ENCODE measurements at regions not wholly inside any gene's neighbourhood (a gene's known extent, or its start where the extent isn't known, plus 50 kb on each side); places are given as distances from the start of the nearest gene placed in this dataset.

DNA sequence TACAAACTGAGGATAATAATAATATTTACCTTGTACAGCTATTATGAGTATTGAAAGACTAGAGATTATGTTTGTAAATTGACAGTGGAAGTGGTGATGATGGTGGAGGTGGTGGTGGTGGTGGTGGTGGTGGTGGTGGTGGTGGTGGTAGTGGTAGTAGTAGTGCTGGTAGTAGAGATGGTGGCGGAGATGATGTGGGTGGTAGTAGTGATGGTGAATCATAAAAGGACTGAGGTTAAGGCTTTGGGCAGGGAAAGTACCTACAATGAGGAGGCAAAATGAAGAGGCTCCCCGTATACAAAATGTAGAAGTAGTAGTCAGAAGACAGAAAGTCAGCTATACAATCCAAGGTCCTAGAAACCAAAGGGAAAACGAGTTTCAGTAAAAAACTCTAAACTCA lies 214.1 kb downstream of the BCOR start:
- FAIRE-seq = no peak
- H3K27ac ChIP-seq = no peak overlapping the region
- TF ChIP-seq, protein P1, sequence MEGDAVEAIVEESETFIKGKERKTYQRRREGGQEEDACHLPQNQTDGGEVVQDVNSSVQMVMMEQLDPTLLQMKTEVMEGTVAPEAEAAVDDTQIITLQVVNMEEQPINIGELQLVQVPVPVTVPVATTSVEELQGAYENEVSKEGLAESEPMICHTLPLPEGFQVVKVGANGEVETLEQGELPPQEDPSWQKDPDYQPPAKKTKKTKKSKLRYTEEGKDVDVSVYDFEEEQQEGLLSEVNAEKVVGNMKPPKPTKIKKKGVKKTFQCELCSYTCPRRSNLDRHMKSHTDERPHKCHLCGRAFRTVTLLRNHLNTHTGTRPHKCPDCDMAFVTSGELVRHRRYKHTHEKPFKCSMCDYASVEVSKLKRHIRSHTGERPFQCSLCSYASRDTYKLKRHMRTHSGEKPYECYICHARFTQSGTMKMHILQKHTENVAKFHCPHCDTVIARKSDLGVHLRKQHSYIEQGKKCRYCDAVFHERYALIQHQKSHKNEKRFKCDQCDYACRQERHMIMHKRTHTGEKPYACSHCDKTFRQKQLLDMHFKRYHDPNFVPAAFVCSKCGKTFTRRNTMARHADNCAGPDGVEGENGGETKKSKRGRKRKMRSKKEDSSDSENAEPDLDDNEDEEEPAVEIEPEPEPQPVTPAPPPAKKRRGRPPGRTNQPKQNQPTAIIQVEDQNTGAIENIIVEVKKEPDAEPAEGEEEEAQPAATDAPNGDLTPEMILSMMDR (IDR thresholded peaks at IDR 0.05) = no peak
- ATAC-seq = no peak
- 78 to 93% methylated on average over 3 of the region's 3 CpGs for WGBS, 2 donors
- H3K27me3 ChIP-seq = no peaks in the 10 kb centered on the region
- no peaks in the 10 kb centered on the region for H3K4me1 ChIP-seq
- H3K4me3 ChIP-seq = no peak overlapping the region
- no peaks in the 10 kb centered on the region for H3K9me3 ChIP-seq
- intact Hi-C loops (cut with DNase I) = no loop called here
- no peak for DNase-seq
- no peaks in the 10 kb centered on the region for H3K36me3 ChIP-seq

GRCh38 chrX:39886282-39886681 lies 211.5 kb downstream of the BCOR start:
- FAIRE-seq = no peak
- peak in 3 of 6 donors; percentile 32 to 62 (median 35) for DNase-seq
- Histone ChIP-seq H3K36me3 (no peaks in the 10 kb centered on the region), H3K27me3 (no peaks in the 10 kb centered on the region), H3K4me3 (no peak overlapping the region), H3K4me1 (no peaks in the 10 kb centered on the region), H3K27ac (no peak overlapping the region), H3K9me3 (no peaks in the 10 kb centered on the region)
- intact Hi-C loops (cut with DNase I) = no loop called here
- peak; percentile 43 to 84 (median 60) for ATAC-seq
- WGBS, 2 donors = 34 to 47% methylated on average over 3 of the region's 3 CpGs
- TF ChIP-seq, protein P1 (IDR thresholded peaks at IDR 0.05) = no peak

- H3K4me3 ChIP-seq = no peak overlapping the region
- TF ChIP-seq, protein P1 (IDR thresholded peaks at IDR 0.05) = no peak
- DNase-seq = no peak
- no peaks in the 10 kb centered on the region for H3K9me3 ChIP-seq
- no peaks in the 10 kb centered on the region for H3K36me3 ChIP-seq
- FAIRE-seq = no peak
- no peaks in the 10 kb centered on the region for H3K4me1 ChIP-seq
- intact Hi-C loops (cut with DNase I) = no loop called here
- H3K27me3 ChIP-seq = no peaks in the 10 kb centered on the region
- ATAC-seq = no peak
- WGBS, 2 donors = 77 to 91% methylated on average over 1 of the region's 1 CpG
- no peak overlapping the region for H3K27ac ChIP-seq
These were observed 209.0 kb downstream of the BCOR start for GRCh38 chrX:39888730-39889129.

DNA sequence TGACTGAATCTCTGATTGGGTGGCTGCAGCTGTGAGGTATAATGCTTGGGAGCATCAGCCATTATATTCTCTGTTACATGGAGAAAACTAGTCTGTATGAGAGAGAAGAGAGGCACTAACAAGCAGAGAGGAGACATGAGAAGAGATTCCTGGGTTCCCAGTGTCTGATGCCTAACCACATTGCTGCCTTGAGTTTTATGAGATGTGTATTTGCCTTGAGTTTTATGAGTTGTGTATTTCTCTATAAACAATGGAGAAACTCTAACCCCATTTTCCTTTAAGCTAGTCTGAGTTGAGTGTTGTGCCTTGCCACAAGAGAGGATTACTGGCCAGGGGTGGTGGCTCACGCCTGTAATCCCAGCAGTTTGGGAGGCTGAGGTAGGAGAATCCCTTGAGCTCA lies 208.1 kb downstream of the BCOR start:
- FAIRE-seq = no peak
- Histone ChIP-seq H3K27me3 (no peaks in the 10 kb centered on the region), H3K4me1 (no peaks in the 10 kb centered on the region), H3K27ac (no peak overlapping the region), H3K9me3 (no peaks in the 10 kb centered on the region), H3K4me3 (no peak overlapping the region), H3K36me3 (no peaks in the 10 kb centered on the region)
- no peak for DNase-seq
- WGBS, 2 donors = 58 to 100% methylated on average over 1 of the region's 1 CpG
- TF ChIP-seq, protein P1 (IDR thresholded peaks at IDR 0.05) = no peak
- no peak for ATAC-seq
- intact Hi-C loops (cut with DNase I) = no loop called here

DNA sequence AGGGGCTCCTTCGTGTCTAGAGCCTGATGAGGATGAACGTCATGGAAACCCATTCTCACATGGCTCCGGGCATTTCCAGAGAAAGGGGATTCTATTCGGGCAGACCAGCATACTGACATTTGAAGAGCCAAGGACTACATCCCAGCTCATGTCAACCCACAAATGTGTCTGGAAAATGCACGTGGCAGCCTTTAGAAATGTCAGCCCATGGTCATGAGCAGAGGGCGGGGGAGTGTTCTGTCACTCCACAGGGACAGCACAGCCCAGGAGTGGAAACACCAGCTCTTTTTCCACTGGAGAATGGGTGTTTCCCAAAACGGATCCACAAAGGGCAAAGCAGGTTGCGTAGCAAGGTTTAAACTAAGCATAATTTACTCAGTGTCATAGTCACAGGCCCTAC lies 207.0 kb downstream of the BCOR start:
- no peak for FAIRE-seq
- TF ChIP-seq, protein P1 (IDR thresholded peaks at IDR 0.05) = no peak

More for the DNA sequence above, 207.0 kb downstream of the BCOR start:
- Histone ChIP-seq H3K4me1 (no peaks in the 10 kb centered on the region), H3K36me3 (no peaks in the 10 kb centered on the region), H3K4me3 (no peak overlapping the region), H3K9me3 (no peaks in the 10 kb centered on the region), H3K27me3 (no peaks in the 10 kb centered on the region), H3K27ac (no peak overlapping the region)
- 60 to 80% methylated on average over 8 of the region's 8 CpGs for WGBS, 2 donors
- DNase-seq (no peak), ATAC-seq (no peak)
- intact Hi-C loops (cut with DNase I) = no loop called here
